ENCODE measurements at regions not wholly inside any gene's neighbourhood (a gene's known extent, or its start where the extent isn't known, plus 50 kb on each side); places are given as distances from the start of the nearest gene placed in this dataset.
"Not testable (repeated sequence)": the region's sequence is repeated elsewhere in the genome, so short reads cannot be mapped to it uniquely, and the experiment has no call there.

- not testable (repeated sequence) for H3K27ac ChIP-seq
These were observed 231.5 kb downstream of the NPIPA7 start for GRCh38 chr16:16610389-16610967.

DNA sequence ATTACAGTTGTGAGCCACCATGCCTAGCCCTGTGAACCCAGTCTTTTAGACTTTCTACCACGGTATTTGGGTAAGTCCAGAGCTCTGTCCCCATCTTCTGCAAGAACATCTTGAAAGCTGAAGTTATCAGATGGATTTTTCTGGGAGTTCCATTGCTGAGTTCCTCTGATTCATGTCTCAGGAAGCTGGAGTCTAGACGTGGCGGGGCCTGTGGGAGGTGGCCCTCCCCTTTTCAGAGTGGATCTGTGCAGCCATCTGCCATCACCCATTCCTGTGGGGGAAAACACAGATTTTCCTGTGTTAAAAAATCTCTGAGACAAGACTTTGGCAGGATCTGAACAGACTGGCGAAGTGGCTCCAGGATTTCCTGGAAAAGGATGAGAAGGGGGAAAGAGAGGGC, 234.3 kb downstream of the NPIPA7 start:
- not testable (repeated sequence) for H3K27ac ChIP-seq

GRCh38 chr16:16614484-16614883, 235.5 kb downstream of the NPIPA7 start:
- H3K27ac ChIP-seq, result not testable (repeated sequence)

DNA sequence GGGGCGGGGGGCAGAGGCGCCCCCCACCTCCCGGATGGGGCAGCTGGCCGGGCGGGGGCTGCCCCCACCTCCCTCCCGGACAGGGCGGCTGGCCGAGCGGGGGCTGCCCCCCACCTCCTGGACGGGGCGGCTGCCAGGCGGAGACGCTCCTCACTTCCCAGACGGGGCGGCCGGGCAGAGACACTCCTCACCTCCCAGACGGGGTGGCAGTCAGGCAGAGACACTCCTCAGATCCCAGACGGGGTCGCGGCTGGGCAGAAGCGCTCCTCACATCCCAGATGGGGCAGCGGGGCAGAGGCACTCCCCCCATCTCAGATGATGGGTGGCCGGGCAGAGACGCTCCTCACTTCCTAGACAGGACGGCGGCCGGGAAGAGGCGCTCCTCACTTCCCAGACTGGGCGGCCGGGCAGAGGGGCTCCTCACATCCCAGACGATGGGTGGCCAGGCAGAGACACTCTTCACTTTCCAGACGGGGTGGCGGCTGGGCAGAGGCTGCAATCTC, 240.1 kb downstream of the NPIPA7 start:
- H3K27ac ChIP-seq, result not testable (repeated sequence)

GRCh38 chr16:16624367-16624766, 245.4 kb downstream of the NPIPA7 start:
- not testable (repeated sequence) for H3K27ac ChIP-seq

DNA sequence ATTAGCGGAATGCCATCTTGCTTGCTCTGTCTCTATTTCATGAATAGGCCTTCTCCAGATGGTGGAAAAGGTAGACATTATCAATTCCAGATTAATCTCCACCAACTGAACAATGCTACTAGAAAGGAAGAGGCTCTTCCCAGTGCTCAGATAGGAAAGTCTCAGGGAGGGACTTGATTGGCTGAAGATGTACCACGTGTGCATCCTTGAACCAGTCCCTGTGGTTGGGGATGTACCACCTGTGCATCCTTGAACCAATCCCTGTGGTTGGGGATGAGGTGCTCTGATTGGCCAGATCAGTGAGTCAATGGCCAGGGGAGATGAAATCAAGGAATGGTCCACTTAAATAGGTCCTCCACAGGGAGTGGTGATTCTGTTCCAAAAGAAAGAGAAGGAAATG, 246.2 kb downstream of the NPIPA7 start:
- not testable (repeated sequence) for H3K27ac ChIP-seq

DNA sequence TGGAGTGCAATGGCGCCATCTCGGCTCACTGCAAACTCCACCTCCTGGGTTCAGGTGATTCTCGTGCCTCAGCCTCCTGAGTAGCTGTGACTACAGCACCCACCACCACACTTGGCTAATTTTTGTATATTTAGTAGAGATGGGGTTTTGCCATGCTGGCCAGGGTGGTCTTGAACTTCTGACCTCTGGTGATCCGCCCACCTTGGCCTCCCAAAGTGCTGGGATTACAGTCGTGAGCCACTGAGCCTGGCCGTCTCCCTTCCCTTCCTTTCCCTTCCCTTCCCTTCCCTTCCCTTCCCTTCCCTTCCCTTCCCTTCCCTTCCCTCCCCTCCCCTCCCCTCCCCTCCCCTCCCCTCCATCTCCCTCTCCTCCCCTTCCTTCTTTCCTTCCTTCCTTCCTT, 248.9 kb downstream of the NPIPA7 start:
- not testable (repeated sequence) for H3K27ac ChIP-seq

DNA sequence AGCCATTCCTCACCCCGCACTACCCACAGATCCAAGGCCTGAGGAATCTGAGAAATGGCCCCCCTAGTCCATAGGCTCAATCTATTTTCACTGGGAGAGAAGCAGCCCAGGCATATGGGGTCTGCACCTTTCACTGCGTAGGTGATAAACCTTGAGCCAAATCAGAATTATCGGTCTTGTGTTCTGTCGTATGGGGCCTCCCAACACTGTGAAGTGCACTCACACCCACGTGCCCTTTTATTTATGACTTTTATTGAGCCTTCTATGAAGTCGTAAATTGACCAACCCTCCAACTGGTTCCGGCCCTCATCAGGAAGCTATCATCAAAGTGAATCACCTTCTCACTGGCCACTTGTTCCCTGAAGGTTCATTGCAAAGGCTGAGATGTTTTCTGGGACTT, 259.3 kb downstream of the NPIPA7 start:
- not testable (repeated sequence) for H3K27ac ChIP-seq

- H3K27ac ChIP-seq, result not testable (repeated sequence)
These were observed 259.8 kb downstream of the NPIPA7 start for GRCh38 chr16:16638714-16639113.

- not testable (repeated sequence) for H3K27ac ChIP-seq
These were observed 264.9 kb downstream of the NPIPA7 start for GRCh38 chr16:16643828-16644227.

DNA sequence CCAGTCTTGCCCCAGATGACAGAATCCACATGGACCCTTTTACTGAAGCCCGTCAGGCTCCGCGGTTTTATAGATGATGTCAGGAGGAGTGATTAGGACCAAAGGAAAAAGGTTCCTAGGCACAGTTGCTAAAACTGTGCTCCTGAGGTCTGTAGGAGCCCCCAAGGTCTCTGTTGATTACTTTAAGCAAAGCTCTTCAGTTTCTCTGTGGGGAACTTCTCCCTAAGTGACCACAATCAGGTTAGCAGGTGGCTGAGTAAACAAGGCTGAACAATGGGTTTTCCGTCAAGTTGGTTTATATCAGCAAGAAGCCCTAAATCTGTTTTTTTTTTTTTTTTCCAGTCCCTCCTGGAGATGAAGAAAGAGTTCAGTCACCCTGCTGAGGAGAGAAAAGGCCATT, 269.1 kb downstream of the NPIPA7 start:
- H3K27ac ChIP-seq, result not testable (repeated sequence)

- H3K27ac ChIP-seq, result not testable (repeated sequence)
These were observed 293.4 kb downstream of the NPIPA7 start for GRCh38 chr16:16672180-16672812.

- not testable (repeated sequence) for H3K27ac ChIP-seq
These were observed 295.9 kb downstream of the NPIPA7 start for GRCh38 chr16:16674820-16675219.

DNA sequence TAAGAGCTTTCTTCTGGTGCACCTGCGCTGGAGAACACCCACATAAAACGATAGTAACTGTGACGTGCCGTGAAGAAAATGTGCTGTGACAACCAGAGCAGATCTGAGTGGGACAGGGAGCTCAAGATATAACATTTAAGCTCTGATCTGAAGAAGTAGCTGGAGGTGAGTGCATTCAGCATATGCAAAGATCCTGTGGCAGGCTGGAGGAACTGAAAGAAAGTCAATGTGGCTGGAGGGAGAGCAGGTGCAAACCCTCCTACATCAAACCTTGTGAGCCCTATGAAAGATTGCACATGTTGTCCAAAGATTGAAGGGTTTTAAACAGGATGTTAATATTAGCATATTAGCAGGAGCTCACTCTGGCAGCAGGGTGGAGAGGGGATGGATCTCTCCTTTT, 342.9 kb downstream of the NPIPA7 start:
- H3K27ac ChIP-seq, result not testable (repeated sequence)

DNA sequence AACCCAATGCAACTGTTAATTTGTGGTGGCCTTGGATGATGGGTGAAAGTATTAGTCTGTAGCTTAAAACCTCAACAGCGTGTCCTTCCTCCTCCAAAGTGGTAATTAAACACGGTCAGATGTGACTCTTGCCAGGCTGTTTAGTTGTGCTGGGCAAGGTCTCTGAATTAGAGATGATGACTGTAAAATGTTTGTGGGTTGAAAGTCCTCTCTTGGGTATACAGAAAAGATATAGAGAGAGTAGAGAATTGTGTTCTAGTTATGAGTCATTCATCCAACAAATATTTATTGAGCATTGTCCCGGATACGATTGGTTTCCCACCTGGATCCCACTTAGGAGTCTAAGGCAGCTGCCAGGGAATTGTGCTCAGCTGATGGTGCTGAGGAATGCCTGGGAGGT, 343.7 kb downstream of the NPIPA7 start:
- H3K27ac ChIP-seq, result not testable (repeated sequence)

DNA sequence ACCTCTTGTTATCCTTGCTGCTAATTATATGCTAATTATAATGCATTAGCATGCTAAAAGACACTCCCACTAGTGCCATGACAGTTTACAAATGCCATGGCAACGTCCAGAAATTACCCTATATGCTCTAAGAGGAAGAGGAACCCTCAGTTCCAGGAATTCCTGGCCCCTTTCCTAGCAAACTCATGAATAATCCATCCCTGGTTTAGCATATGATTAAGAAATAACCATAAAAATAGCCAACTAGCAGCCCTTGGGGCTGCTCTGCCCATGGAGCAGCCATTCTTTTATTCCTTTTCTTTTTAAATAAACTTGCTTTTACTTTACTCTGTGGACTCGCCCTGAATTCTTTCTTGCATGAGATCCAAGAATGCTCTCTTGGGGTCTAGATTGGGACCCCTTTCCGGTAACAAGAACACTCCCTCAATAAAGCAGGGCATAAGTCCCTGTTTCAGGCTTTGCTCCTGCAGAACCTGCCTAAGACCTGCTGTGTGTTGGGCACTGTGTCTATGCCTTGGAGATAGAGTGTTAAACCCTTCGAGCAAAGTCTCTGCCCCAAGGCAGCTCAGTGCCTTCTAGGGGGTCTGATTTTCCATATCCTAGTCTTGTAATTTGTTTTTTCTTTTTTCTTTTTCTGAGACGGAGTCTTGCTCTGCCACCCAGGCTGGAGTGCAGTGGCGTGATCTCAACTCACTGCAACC, 345.0 kb downstream of the NPIPA7 start:
- not testable (repeated sequence) for H3K27ac ChIP-seq

GRCh38 chr16:16727048-16727447, 348.1 kb downstream of the NPIPA7 start:
- not testable (repeated sequence) for H3K27ac ChIP-seq

DNA sequence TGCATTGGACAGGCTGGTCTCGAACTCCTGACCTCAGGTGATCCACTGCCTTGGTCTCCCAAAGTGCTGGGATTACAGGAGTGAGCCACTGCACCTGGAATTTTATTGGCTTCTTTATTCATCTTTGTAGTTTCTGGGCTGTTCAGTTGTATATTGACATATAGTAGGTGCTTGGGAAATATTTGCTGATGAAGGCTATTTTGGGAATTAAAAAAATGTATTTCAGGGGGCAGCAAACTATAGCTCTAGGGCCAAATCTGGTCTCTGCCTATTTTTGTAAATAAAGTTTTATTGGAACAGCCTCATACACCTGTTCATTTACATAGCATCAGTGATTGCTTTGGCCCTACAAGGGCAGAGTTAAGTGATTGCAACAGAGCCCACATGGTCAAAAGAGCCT, 363.6 kb downstream of the NPIPA7 start:
- H3K27ac ChIP-seq, result not testable (repeated sequence)

DNA sequence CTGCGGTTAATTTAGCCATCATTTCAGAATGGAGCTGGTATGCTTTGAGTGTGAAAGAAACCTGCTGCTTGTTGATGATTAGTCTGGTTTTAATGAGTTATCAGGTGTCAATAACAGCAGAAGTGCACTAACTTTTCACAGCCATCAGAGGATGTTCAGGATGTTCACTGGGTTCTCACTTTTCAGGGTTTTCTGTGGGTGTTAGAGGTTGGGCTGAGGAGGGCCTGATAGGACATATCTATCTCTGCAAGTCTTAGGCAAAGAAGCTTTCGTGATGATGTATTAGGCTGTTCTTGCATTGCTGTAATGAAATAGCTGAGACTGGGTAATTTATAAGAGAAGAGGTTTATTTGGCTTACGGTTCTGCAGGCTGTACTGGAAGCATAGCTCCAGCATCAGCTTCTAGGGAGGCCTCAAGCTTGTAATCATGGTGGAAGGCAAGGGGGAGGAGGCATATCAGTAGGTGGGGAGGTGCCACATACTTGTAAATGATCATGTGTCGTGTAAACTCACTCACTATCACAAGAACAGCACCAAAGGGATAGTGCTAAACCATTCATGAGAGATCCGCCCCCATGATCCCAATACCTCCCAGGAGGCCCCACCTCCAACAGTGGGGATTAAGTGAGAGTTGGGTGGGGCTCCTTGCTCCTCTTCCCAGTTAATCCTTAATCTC, 376.2 kb downstream of the NPIPA7 start:
- H3K27ac ChIP-seq, result not testable (repeated sequence)
